CD4-positive, alpha-beta T cell (primary cell): ENCODE measurements at regions not wholly inside any gene's neighbourhood (a gene's known extent, or its start where the extent isn't known, plus 50 kb on each side); places are given as distances from the start of the nearest gene placed in this dataset.

Source experiments
- ATAC-seq: fragments of 200-7000 bp; cut with Tn5 transposase; one replicate; pipeline ENCODE4 v1.10.0; 2022; ENCODE audit warnings: mild to moderate bottlenecking; ENCODE audit not compliant: poor library complexity
- CTCF ChIA-PET: fragments of 350-600 bp; sonication (Branson Sonifier 250); formaldehyde crosslinking; loops from one replicate; lab custom pipeline; 2021; ENCODE audit warnings: antibody characterized with exemption, inconsistent platforms; lab: Charles Lee
- POLR2A ChIA-PET: fragments of 350-600 bp; sonication (Branson Sonifier 250); formaldehyde crosslinking; loops from one replicate; lab custom pipeline; 2021; ENCODE audit warnings: antibody characterized with exemption, inconsistent platforms; lab: Charles Lee
- DNase-seq, 14 experiments: peaks; one replicate each; pipeline ENCODE4 v3.0.0-alpha.2; 2013 to 2020; ENCODE audit warnings: mixed read lengths in 2 of 14
- H3K27ac ChIP-seq, 2 donors: one replicate each; pipeline versions ENCODE4 v1.5.1 to v1.7.0; 2013; ENCODE audit warnings: low read length in 2 of 2, low read depth in 1 of 2, mild to moderate bottlenecking in 1 of 2
- H3K27me3 ChIP-seq, 2 experiments: 1 replicate in 1 of 2; 2 replicates in 1 of 2; pipeline versions ENCODE4 v1.6.1 to v1.7.0; 2013; ENCODE audit warnings: low read length in 2 of 2, control low read depth in 1 of 2, mild to moderate bottlenecking in 1 of 2, moderate library complexity in 1 of 2; ENCODE audit not compliant: insufficient read depth in 2 of 2, control insufficient read depth in 1 of 2
- H3K36me3 ChIP-seq: one replicate; pipeline ENCODE4 v1.6.1; 2013; ENCODE audit warnings: low read length, control low read depth; ENCODE audit not compliant: insufficient read depth
- H3K4me1 ChIP-seq: one replicate; pipeline ENCODE4 v1.6.1; 2013; ENCODE audit warnings: low read length, control low read depth; ENCODE audit not compliant: insufficient read depth
- H3K4me3 ChIP-seq: one replicate; pipeline ENCODE4 v1.5.1; 2013; ENCODE audit warnings: mild to moderate bottlenecking, low read length, moderate library complexity
- H3K9me3 ChIP-seq, 2 experiments: 1 replicate in 1 of 2; 2 replicates in 1 of 2; pipeline versions ENCODE4 v1.6.1 to v1.7.0; 2013; ENCODE audit warnings: low read length in 2 of 2, mild to moderate bottlenecking in 2 of 2, control low read depth in 1 of 2, moderate library complexity in 1 of 2; ENCODE audit not compliant: control insufficient read depth in 1 of 2, insufficient read depth in 1 of 2
- H3K27ac Mint-ChIP-seq: one replicate; pipeline ENCODE4 v1.8.0; 2020; ENCODE audit warnings: mixed read lengths
- H3K27me3 Mint-ChIP-seq: one replicate; pipeline ENCODE4 v1.8.0; 2021; ENCODE audit warnings: mixed read lengths
- H3K36me3 Mint-ChIP-seq: one replicate; pipeline ENCODE4 v1.8.0; 2021; ENCODE audit warnings: low read depth, mixed read lengths
- H3K4me1 Mint-ChIP-seq: one replicate; pipeline ENCODE4 v1.8.0; 2021; ENCODE audit warnings: low read depth, mixed read lengths
- H3K4me3 Mint-ChIP-seq: one replicate; pipeline ENCODE4 v1.8.0; 2020; ENCODE audit warnings: mild to moderate bottlenecking, mixed read lengths
- H3K9me3 Mint-ChIP-seq: one replicate; pipeline ENCODE4 v1.8.0; 2020; ENCODE audit warnings: mixed read lengths
- intact Hi-C, 2 experiments: fragments of 100-400 bp; cut with DNase I in 1 of 2; cut with micrococcal nuclease in 1 of 2; formaldehyde crosslinking; loops; one replicate each; pipeline versions ENCODE4 v1.15.1 to v1.9.0; 2023 to 2025; cut with DNase I, micrococcal nuclease
- TF ChIP-seq, protein P1 (sequence below): fragments of 200-600 bp; IDR thresholded peaks from one replicate; pipeline ENCODE4 v1.8.0; 2022; ENCODE audit warnings: antibody characterized with exemption, mild to moderate bottlenecking

- H3K4me3 Mint-ChIP-seq = no peak overlapping the region
- POLR2A ChIA-PET = no interaction called here
- peaks cover 2% of the 10 kb centered on the region for H3K4me1 ChIP-seq
- peaks cover 0 to 13% of the 10 kb centered on the region in 2 experiments for H3K9me3 ChIP-seq
- CTCF ChIA-PET = no interaction called here
- TF ChIP-seq, protein P1, sequence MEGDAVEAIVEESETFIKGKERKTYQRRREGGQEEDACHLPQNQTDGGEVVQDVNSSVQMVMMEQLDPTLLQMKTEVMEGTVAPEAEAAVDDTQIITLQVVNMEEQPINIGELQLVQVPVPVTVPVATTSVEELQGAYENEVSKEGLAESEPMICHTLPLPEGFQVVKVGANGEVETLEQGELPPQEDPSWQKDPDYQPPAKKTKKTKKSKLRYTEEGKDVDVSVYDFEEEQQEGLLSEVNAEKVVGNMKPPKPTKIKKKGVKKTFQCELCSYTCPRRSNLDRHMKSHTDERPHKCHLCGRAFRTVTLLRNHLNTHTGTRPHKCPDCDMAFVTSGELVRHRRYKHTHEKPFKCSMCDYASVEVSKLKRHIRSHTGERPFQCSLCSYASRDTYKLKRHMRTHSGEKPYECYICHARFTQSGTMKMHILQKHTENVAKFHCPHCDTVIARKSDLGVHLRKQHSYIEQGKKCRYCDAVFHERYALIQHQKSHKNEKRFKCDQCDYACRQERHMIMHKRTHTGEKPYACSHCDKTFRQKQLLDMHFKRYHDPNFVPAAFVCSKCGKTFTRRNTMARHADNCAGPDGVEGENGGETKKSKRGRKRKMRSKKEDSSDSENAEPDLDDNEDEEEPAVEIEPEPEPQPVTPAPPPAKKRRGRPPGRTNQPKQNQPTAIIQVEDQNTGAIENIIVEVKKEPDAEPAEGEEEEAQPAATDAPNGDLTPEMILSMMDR = no peak
- no peaks in the 10 kb centered on the region for H3K27me3 ChIP-seq
- H3K36me3 ChIP-seq = no peaks in the 10 kb centered on the region
- no peak overlapping the region for H3K4me3 ChIP-seq
- no peak overlapping the region for H3K27ac ChIP-seq
- intact Hi-C loops = no loop called here
- ATAC-seq = no peak
- H3K4me1 Mint-ChIP-seq = peaks cover 18% of the 10 kb centered on the region
- H3K27me3 Mint-ChIP-seq = no peaks in the 10 kb centered on the region
- H3K9me3 Mint-ChIP-seq = no peaks in the 10 kb centered on the region
- H3K36me3 Mint-ChIP-seq = no peaks in the 10 kb centered on the region
- DNase-seq = no peak
- no peak overlapping the region for H3K27ac Mint-ChIP-seq
Measured at GRCh38 chr13:18993884-18994660, 187.6 kb downstream of the TUBA3C start.

DNA sequence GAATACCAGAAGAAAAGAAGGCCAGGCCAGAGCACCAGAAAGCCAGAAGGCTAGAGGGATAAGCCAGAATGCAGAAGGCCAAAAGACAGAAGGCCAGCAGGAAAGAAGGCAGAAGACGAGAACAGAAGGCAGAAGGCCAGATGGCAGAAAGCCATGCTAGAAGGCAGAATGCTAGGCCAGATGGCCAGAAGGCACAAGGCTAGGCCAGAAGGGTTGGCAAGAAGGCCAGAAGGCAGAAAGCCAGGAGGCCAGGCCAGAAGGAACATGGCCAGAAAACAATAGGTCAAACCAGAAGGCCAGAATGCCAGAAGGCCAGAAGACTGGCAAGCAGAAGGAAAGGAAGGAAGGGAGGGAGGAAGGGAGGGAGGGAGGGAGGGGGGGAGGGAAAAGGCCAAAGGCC, 188.8 kb downstream of the TUBA3C start:
- TF ChIP-seq, protein P1 = no peak
- intact Hi-C loops = no loop called here
- Mint-ChIP-seq H3K4me3 (no peak overlapping the region), H3K27me3 (no peaks in the 10 kb centered on the region), H3K27ac (no peak overlapping the region), H3K4me1 (peaks cover 5% of the 10 kb centered on the region), H3K9me3 (no peaks in the 10 kb centered on the region), H3K36me3 (peaks cover 7% of the 10 kb centered on the region)
- Histone ChIP-seq H3K36me3 (no peaks in the 10 kb centered on the region), H3K27me3 (no peaks in the 10 kb centered on the region), H3K27ac (no peak overlapping the region), H3K4me3 (no peak overlapping the region), H3K4me1 (peaks cover 2% of the 10 kb centered on the region), H3K9me3 (peaks cover 0 to 13% of the 10 kb centered on the region in 2 experiments)
- no peak for ATAC-seq
- CTCF ChIA-PET = no interaction called here
- POLR2A ChIA-PET = no interaction called here
- no peak for DNase-seq

- intact Hi-C loops = no loop called here
- peaks cover 16% of the 10 kb centered on the region for H3K36me3 Mint-ChIP-seq
- Histone ChIP-seq H3K27me3 (no peaks in the 10 kb centered on the region), H3K36me3 (no peaks in the 10 kb centered on the region), H3K4me1 (no peaks in the 10 kb centered on the region), H3K4me3 (no peak overlapping the region), H3K27ac (no peak overlapping the region), H3K9me3 (peaks cover 0 to 13% of the 10 kb centered on the region in 2 experiments)
- no peak overlapping the region for H3K4me3 Mint-ChIP-seq
- ChIA-PET POLR2A (no interaction called here), CTCF (no interaction called here)
- no peaks in the 10 kb centered on the region for H3K27me3 Mint-ChIP-seq
- H3K27ac Mint-ChIP-seq = no peak overlapping the region
- no peaks in the 10 kb centered on the region for H3K4me1 Mint-ChIP-seq
- DNase-seq (no peak), ATAC-seq (no peak)
- TF ChIP-seq, protein P1 = no peak
- H3K9me3 Mint-ChIP-seq = peaks cover 3% of the 10 kb centered on the region
Measured at GRCh38 chr13:18991060-18991459, 190.6 kb downstream of the TUBA3C start.
